HepG2 (cell line): ENCODE measurements at regions not wholly inside any gene's neighbourhood (a gene's known extent, or its start where the extent isn't known, plus 50 kb on each side); places are given as distances from the start of the nearest gene placed in this dataset.

Experiments used
- ATAC-seq: fragments of 200-7000 bp; cut with Tn5 transposase; 3 replicates; pipeline ENCODE4 v1.9.1; 2020; ENCODE audit warnings: mild to moderate bottlenecking, moderate library complexity
- BruUV-seq: library from RNA; stranded (reverse); fragments of 400-500 nt; replicated peaks from 2 replicates; lab custom pipeline; 2021; lab: Mats Ljungman, UMichigan
- CTCF ChIA-PET: fragments of 300-600 bp; formaldehyde crosslinking; extraction: SDS; loops from one replicate; lab custom pipeline; 2021; ENCODE audit warnings: low total read pairs, inconsistent platforms, low intra/inter-chr PET ratio; lab: Yijun Ruan, JAX
- POLR2A ChIA-PET: fragments of 350-600 bp; sonication (Branson Sonifier 250); formaldehyde crosslinking; loops from one replicate; lab custom pipeline; 2020; ENCODE audit warnings: antibody characterized with exemption, inconsistent platforms; lab: Yijun Ruan, JAX
- DNase-seq: peaks from one replicate; pipeline ENCODE4 v3.0.0-alpha.2; 2015; ENCODE audit warnings: low spot score
- FAIRE-seq: peaks from 3 replicates; lab custom pipeline; 2011; peaks lifted over from hg19 to GRCh38; lab: Jason Lieb, UNC
- H2AFZ ChIP-seq: one replicate; pipeline ENCODE4 v1.6.1; 2011; ENCODE audit warnings: low read length, inconsistent platforms
- H3K27ac ChIP-seq: fragments of 300-600 bp; 3 replicates; pipeline ENCODE4 v1.8.0; 2011; ENCODE audit warnings: mixed run types, mild to moderate bottlenecking, mixed read lengths, low read length, inconsistent platforms; ENCODE audit not compliant: insufficient read depth; ENCODE audit errors: extremely low read length
- H3K27me3 ChIP-seq, 2 experiments: fragments of 200-600 bp in 1 of 2; 2 replicates in 1 of 2; 3 replicates in 1 of 2; pipeline versions ENCODE4 v1.6.0 to v1.8.0; 2011; ENCODE audit warnings: low read length in 2 of 2, mild to moderate bottlenecking in 2 of 2, moderate library complexity in 2 of 2, inconsistent platforms in 1 of 2; ENCODE audit not compliant: insufficient read depth in 2 of 2, control insufficient read depth in 1 of 2
- H3K36me3 ChIP-seq, 2 experiments: fragments of 200-600 bp in 1 of 2; replicated peaks in 1 of 2; 2 replicates in 1 of 2; 3 replicates in 1 of 2; pipeline versions ENCODE4 v1.5.1 to v1.8.0; 2011; ENCODE audit warnings: low read length in 2 of 2, inconsistent platforms in 1 of 2; ENCODE audit not compliant: insufficient read depth in 2 of 2, control insufficient read depth in 1 of 2
- H3K4me1 ChIP-seq: 2 replicates; pipeline ENCODE4 v1.5.1; 2012; ENCODE audit warnings: low read length, inconsistent platforms; ENCODE audit not compliant: insufficient read depth
- H3K4me2 ChIP-seq: 2 replicates; pipeline ENCODE4 v1.6.0; 2011; ENCODE audit warnings: low read depth, low read length, inconsistent platforms
- H3K4me3 ChIP-seq, 3 experiments: fragments of 200-600 bp in 1 of 3; sonication (generic), shearing (Covaris generic) in 1 of 3; replicated peaks in 1 of 3; 2 replicates each; pipeline ENCODE4 v1.5.1; 2011 to 2016; ENCODE audit warnings: low read length in 3 of 3, inconsistent platforms in 2 of 3, low read depth in 2 of 3, mild to moderate bottlenecking in 2 of 3, control low read depth in 1 of 3, mixed read lengths in 1 of 3; ENCODE audit not compliant: insufficient read depth in 1 of 3
- H3K79me2 ChIP-seq: one replicate; pipeline ENCODE4 v1.6.1; 2011; ENCODE audit warnings: low read length, inconsistent platforms; ENCODE audit not compliant: insufficient read depth
- H3K9ac ChIP-seq: 2 replicates; pipeline ENCODE4 v1.6.0; 2011; ENCODE audit warnings: mild to moderate bottlenecking, low read depth, low read length, inconsistent platforms; ENCODE audit not compliant: insufficient read depth
- H3K9me3 ChIP-seq: 2 replicates; pipeline ENCODE4 v1.5.1; 2012; ENCODE audit warnings: mild to moderate bottlenecking, low read length
- H4K20me1 ChIP-seq: 2 replicates; pipeline ENCODE4 v1.6.0; 2011; ENCODE audit warnings: inconsistent platforms, mild to moderate bottlenecking, low read length, moderate library complexity; ENCODE audit not compliant: insufficient read depth
- AGO1 ChIP-seq: fragments of 200-400 bp; formaldehyde crosslinking; IDR thresholded peaks from 2 replicates; pipeline ENCODE4 v1.6.1; 2017; ENCODE audit warnings: mild to moderate bottlenecking, low read depth, low read length, moderate library complexity; ENCODE audit not compliant: poor library complexity, severe bottlenecking
- ARNTL ChIP-seq: sonication (generic); formaldehyde crosslinking; IDR thresholded peaks from 2 replicates; pipeline ENCODE4 v1.4.0; 2020; ENCODE audit warnings: mild to moderate bottlenecking, missing genetic modification reagents
- HNRNPK ChIP-seq: fragments of 200-400 bp; formaldehyde crosslinking; IDR thresholded peaks from 2 replicates; pipeline ENCODE4 v1.6.1; 2018; ENCODE audit warnings: low read length, low read depth, moderate library complexity, mild to moderate bottlenecking; ENCODE audit not compliant: poor library complexity, severe bottlenecking
- MIXL1 ChIP-seq: IDR thresholded peaks from 2 replicates; pipeline ENCODE4 v1.6.1; 2016
- ONECUT2 ChIP-seq: sonication (generic); formaldehyde crosslinking; IDR thresholded peaks from 2 replicates; pipeline ENCODE4 v1.4.0; 2020; ENCODE audit warnings: missing genetic modification reagents
- PAF1 ChIP-seq: IDR thresholded peaks from 2 replicates; pipeline ENCODE4 v1.6.1; 2016; ENCODE audit warnings: missing genetic modification reagents, missing compliant biosample characterization
- SCMH1 ChIP-seq: sonication (generic); formaldehyde crosslinking; IDR thresholded peaks from 2 replicates; pipeline ENCODE4 v1.9.0; 2021; ENCODE audit warnings: missing genetic modification reagents, mild to moderate bottlenecking, borderline replicate concordance
- THYN1 ChIP-seq: sonication (generic); formaldehyde crosslinking; IDR thresholded peaks from 2 replicates; pipeline ENCODE4 v1.8.1; 2023; ENCODE audit warnings: low read depth, mild to moderate bottlenecking, moderate library complexity, missing genetic modification reagents, borderline replicate concordance
- ZNF17 ChIP-seq: sonication (generic); formaldehyde crosslinking; IDR thresholded peaks from 2 replicates; pipeline ENCODE4 v1.5.0; 2020; ENCODE audit warnings: mild to moderate bottlenecking, missing genetic modification reagents
- ZNF367 ChIP-seq: sonication (generic); formaldehyde crosslinking; IDR thresholded peaks from 2 replicates; pipeline ENCODE4 v1.4.0; 2020; ENCODE audit warnings: missing genetic modification reagents, borderline replicate concordance
- ZNF431 ChIP-seq: sonication (generic); formaldehyde crosslinking; IDR thresholded peaks from 2 replicates; pipeline ENCODE4 v1.9.0; 2022; ENCODE audit warnings: missing genetic modification reagents, low read depth, mild to moderate bottlenecking, borderline replicate concordance
- WGBS: methylation state at CpG from one replicate; pipeline ENCODE4 v1.1.6; 2017; ENCODE audit warnings: low lambda C conversion rate; 5-methylcytosine and 5-hydroxymethylcytosine counted together
- in situ Hi-C: cut with HindIII; loops from 2 replicates; pipeline ENCODE4 v1.10.0; 2017; ENCODE audit warnings: low pct_unique_long_range_greater_than_20kb; ENCODE audit not compliant: extremely low pct_ligation_motif_present
- intact Hi-C: fragments of 100-400 bp; cut with micrococcal nuclease; formaldehyde crosslinking; loops from one replicate; pipeline ENCODE4 v1.10.0; 2022; ENCODE audit not compliant: unreplicated experiment
- TF ChIP-seq, protein P1 (sequence below): IDR thresholded peaks from 2 replicates; pipeline ENCODE4 v1.6.1; 2016; ENCODE audit warnings: control low read depth
- TF ChIP-seq, protein P2 (sequence below): fragments of 450-650 bp; IDR thresholded peaks from 2 replicates; pipeline ENCODE4 v1.6.1; 2017
- TF ChIP-seq, protein P3 (sequence below): sonication (generic); formaldehyde crosslinking; IDR thresholded peaks from 2 replicates; pipeline ENCODE4 v1.4.0; 2020; ENCODE audit warnings: missing genetic modification reagents

DNA sequence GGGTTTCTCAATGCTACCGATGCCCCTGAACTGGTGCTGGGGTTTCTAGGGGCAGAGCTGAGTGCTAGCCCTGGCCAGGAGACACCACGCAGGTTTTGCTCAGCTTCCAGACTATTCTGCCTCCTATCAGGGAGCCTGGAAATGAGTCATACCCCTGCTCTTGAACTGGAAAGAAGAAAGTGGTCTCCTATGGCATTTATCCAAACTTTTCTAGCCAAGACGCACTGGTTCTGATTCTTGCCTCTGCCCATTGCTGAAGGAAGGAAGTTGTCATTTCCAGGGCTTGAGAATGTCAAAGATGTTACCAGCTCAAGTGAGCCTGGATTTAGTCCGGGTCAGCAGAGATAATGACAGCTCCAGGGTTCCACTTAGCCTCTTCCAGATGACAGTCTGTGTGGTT lies 561.9 kb downstream of the CDK5RAP2 start (continued):
- TF ChIP-seq ZNF367 (CRISPR knock-in tag), result no peak

DNA sequence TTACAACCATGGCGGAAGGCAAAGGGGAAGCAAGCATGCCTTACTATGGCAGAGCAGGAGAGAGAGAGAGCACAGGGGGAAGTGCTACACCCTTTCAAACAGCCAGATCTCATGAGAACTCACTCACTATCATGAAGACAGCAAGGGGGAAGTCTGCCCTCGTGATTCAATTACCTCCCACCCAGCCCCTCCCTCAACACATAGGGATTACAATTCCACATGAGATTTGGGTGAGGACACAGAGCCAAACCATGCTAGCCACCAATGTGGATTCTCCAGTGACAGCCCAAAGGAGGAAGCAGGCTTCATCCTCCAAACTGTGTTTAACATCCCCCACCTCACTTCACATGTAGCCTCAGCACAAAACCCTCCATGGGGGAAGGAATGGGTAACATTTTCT lies 563.7 kb downstream of the CDK5RAP2 start:
- intact Hi-C loops (no loop called here), in situ Hi-C loops (no loop called here)
- H3K4me1 ChIP-seq, result no peaks in the 10 kb centered on the region
- ChIA-PET POLR2A (no interaction called here), CTCF (no interaction called here)
- DNase-seq (no peak), ATAC-seq (no peak), FAIRE-seq (no peak)
- H3K4me3 ChIP-seq, result no peak overlapping the region
- no peaks in the 10 kb centered on the region for H3K9me3 ChIP-seq
- no peak overlapping the region for H3K27ac ChIP-seq
- WGBS, result 45% methylated on average over 2 of the region's 2 CpGs
- no peak overlapping the region for H2AFZ ChIP-seq
- no TSS peak for BruUV-seq
- H4K20me1 ChIP-seq, result no peaks in the 10 kb centered on the region
- H3K27me3 ChIP-seq, result peaks cover 2 to 3% of the 10 kb centered on the region in 2 experiments; a peak in 2 of 5 replicates
- TF ChIP-seq ARNTL, result no peak
- TF ChIP-seq ONECUT2 (CRISPR knock-in tag), result no peak
- TF ChIP-seq, protein P1, sequence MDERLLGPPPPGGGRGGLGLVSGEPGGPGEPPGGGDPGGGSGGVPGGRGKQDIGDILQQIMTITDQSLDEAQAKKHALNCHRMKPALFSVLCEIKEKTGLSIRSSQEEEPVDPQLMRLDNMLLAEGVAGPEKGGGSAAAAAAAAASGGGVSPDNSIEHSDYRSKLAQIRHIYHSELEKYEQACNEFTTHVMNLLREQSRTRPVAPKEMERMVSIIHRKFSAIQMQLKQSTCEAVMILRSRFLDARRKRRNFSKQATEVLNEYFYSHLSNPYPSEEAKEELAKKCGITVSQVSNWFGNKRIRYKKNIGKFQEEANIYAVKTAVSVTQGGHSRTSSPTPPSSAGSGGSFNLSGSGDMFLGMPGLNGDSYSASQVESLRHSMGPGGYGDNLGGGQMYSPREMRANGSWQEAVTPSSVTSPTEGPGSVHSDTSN (CRISPR knock-in tag), result no peak
- no peak for TF ChIP-seq ZNF17 (CRISPR knock-in tag)
- no peak for TF ChIP-seq MIXL1
- no peak for TF ChIP-seq ZNF431
- TF ChIP-seq PAF1 (CRISPR knock-in tag), result no peak
- TF ChIP-seq SCMH1 (CRISPR knock-in tag), result no peak
- TF ChIP-seq HNRNPK, result no peak
- TF ChIP-seq AGO1, result no peak
- no peak for TF ChIP-seq THYN1 (CRISPR knock-in tag)
- TF ChIP-seq, protein P2, sequence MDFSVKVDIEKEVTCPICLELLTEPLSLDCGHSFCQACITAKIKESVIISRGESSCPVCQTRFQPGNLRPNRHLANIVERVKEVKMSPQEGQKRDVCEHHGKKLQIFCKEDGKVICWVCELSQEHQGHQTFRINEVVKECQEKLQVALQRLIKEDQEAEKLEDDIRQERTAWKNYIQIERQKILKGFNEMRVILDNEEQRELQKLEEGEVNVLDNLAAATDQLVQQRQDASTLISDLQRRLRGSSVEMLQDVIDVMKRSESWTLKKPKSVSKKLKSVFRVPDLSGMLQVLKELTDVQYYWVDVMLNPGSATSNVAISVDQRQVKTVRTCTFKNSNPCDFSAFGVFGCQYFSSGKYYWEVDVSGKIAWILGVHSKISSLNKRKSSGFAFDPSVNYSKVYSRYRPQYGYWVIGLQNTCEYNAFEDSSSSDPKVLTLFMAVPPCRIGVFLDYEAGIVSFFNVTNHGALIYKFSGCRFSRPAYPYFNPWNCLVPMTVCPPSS, result no peak
- TF ChIP-seq, protein P3, sequence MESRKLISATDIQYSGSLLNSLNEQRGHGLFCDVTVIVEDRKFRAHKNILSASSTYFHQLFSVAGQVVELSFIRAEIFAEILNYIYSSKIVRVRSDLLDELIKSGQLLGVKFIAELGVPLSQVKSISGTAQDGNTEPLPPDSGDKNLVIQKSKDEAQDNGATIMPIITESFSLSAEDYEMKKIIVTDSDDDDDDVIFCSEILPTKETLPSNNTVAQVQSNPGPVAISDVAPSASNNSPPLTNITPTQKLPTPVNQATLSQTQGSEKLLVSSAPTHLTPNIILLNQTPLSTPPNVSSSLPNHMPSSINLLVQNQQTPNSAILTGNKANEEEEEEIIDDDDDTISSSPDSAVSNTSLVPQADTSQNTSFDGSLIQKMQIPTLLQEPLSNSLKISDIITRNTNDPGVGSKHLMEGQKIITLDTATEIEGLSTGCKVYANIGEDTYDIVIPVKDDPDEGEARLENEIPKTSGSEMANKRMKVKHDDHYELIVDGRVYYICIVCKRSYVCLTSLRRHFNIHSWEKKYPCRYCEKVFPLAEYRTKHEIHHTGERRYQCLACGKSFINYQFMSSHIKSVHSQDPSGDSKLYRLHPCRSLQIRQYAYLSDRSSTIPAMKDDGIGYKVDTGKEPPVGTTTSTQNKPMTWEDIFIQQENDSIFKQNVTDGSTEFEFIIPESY (CRISPR knock-in tag), result no peak
- H3K36me3 ChIP-seq, result no peaks in the 10 kb centered on the region
- no peaks in the 10 kb centered on the region for H3K79me2 ChIP-seq
- no peak overlapping the region for H3K4me2 ChIP-seq
- no peak overlapping the region for H3K9ac ChIP-seq
